Endothelial cell of umbilical vein (primary cell): ENCODE measurements at regions not wholly inside any gene's neighbourhood (a gene's known extent, or its start where the extent isn't known, plus 50 kb on each side); places are given as distances from the start of the nearest gene placed in this dataset.

Experiments used
- BruUV-seq: library from RNA; stranded (reverse); fragments of 400-500 nt; replicated peaks from 2 replicates; lab custom pipeline; 2021; lab: Mats Ljungman, UMichigan
- CTCF ChIA-PET: fragments of 300-600, 350-600 bp; sonication (Branson Sonifier 250); formaldehyde crosslinking; loops from one replicate; lab custom pipeline; 2021; ENCODE audit warnings: antibody characterized with exemption, inconsistent platforms; lab: Charles Lee
- POLR2A ChIA-PET: fragments of 300-600, 350-600 bp; sonication (Branson Sonifier 250); formaldehyde crosslinking; loops from one replicate; lab custom pipeline; 2021; ENCODE audit warnings: antibody characterized with exemption, inconsistent platforms; lab: Charles Lee
- DNase-seq: peaks from one replicate; pipeline ENCODE4 v3.0.0-alpha.2; 2011; ENCODE audit warnings: low read depth, low spot score
- FAIRE-seq: peaks from 2 replicates; lab custom pipeline; 2011; peaks lifted over from hg19 to GRCh38; lab: Jason Lieb, UNC
- H2AFZ ChIP-seq: 2 replicates; pipeline ENCODE4 v1.6.0; 2012; ENCODE audit warnings: low read depth, low read length, control low read depth, inconsistent platforms
- H3K27ac ChIP-seq: 2 replicates; pipeline ENCODE4 v1.5.1; 2011; ENCODE audit warnings: low read depth, mild to moderate bottlenecking, control low read depth, low read length, moderate library complexity; ENCODE audit not compliant: insufficient read depth
- H3K27me3 ChIP-seq, 2 experiments: 2 replicates each; pipeline versions ENCODE4 v1.6.0 to v1.6.1; 2011; ENCODE audit warnings: low read length in 2 of 2, mixed read lengths in 1 of 2; ENCODE audit not compliant: control insufficient read depth in 2 of 2, insufficient read depth in 2 of 2
- H3K36me3 ChIP-seq, 2 experiments: 2 replicates in 1 of 2; 3 replicates in 1 of 2; pipeline ENCODE4 v1.5.1; 2011; ENCODE audit warnings: low read length in 2 of 2, mild to moderate bottlenecking in 1 of 2, moderate library complexity in 1 of 2; ENCODE audit not compliant: control insufficient read depth in 2 of 2, insufficient read depth in 2 of 2; ENCODE audit errors: extremely low read depth in 1 of 2
- H3K4me1 ChIP-seq: 3 replicates; pipeline ENCODE4 v1.5.1; 2011; ENCODE audit warnings: mild to moderate bottlenecking, low read length; ENCODE audit not compliant: control insufficient read depth, insufficient read depth; ENCODE audit errors: extremely low read depth
- H3K4me2 ChIP-seq: 2 replicates; pipeline ENCODE4 v1.6.1; 2011; ENCODE audit warnings: low read length, control low read depth, mixed read lengths; ENCODE audit not compliant: insufficient read depth
- H3K4me3 ChIP-seq, 3 experiments: fragments of 200-600 bp in 1 of 3; sonication (generic), shearing (Covaris generic) in 1 of 3; replicated peaks in 1 of 3; 2 replicates each; pipeline ENCODE4 v1.5.1; 2011 to 2016; ENCODE audit warnings: control low read depth in 3 of 3, low read length in 3 of 3, mild to moderate bottlenecking in 2 of 3, inconsistent platforms in 1 of 3, low read depth in 1 of 3, moderate library complexity in 1 of 3; ENCODE audit not compliant: insufficient read depth in 1 of 3
- H3K79me2 ChIP-seq: 2 replicates; pipeline ENCODE4 v1.6.0; 2012; ENCODE audit warnings: low read length, inconsistent platforms; ENCODE audit not compliant: control insufficient read depth, insufficient read depth
- H3K9ac ChIP-seq: replicated peaks from 2 replicates; pipeline ENCODE3; 2011; ENCODE audit warnings: low read length, control low read depth; ENCODE audit not compliant: insufficient read depth; ENCODE audit errors: extremely low read depth
- H3K9me1 ChIP-seq: replicated peaks from 3 replicates; pipeline ENCODE4 v1.6.0; 2011; ENCODE audit warnings: mild to moderate bottlenecking, low read length; ENCODE audit not compliant: control insufficient read depth, insufficient read depth; ENCODE audit errors: extremely low read depth
- H3K9me3 ChIP-seq: replicated peaks from 2 replicates; pipeline ENCODE4 v1.5.1; 2012; ENCODE audit warnings: low read length, inconsistent platforms; ENCODE audit not compliant: control insufficient read depth, insufficient read depth
- H4K20me1 ChIP-seq: replicated peaks from 2 replicates; pipeline ENCODE3; 2011; ENCODE audit warnings: mild to moderate bottlenecking, low read length; ENCODE audit not compliant: control insufficient read depth, insufficient read depth; ENCODE audit errors: extremely low read depth
- EZH2 ChIP-seq: IDR thresholded peaks from 2 replicates; pipeline ENCODE4 v1.6.1; 2012; ENCODE audit warnings: borderline replicate concordance, low read depth, mild to moderate bottlenecking, moderate library complexity, low read length, inconsistent platforms; ENCODE audit not compliant: severe bottlenecking
- FOS ChIP-seq: IDR thresholded peaks from 2 replicates; pipeline ENCODE4 v1.6.1; 2011; ENCODE audit warnings: mild to moderate bottlenecking, low read length, moderate library complexity, borderline replicate concordance; ENCODE audit not compliant: insufficient read depth
- GATA2 ChIP-seq: IDR thresholded peaks from 2 replicates; pipeline ENCODE4 v1.7.0; 2011; ENCODE audit warnings: low read depth, mild to moderate bottlenecking, moderate library complexity, mixed read lengths, low read length; ENCODE audit not compliant: insufficient read length, insufficient read depth
- JUN ChIP-seq: IDR thresholded peaks from 2 replicates; pipeline ENCODE4 v1.6.1; 2011; ENCODE audit warnings: borderline replicate concordance, low read depth; ENCODE audit not compliant: insufficient read length, insufficient read depth
- MAX ChIP-seq: IDR thresholded peaks from 2 replicates; pipeline ENCODE4 v1.6.1; 2011; ENCODE audit not compliant: insufficient read depth, insufficient read length
- MYC ChIP-seq: IDR thresholded peaks from one replicate; pipeline ENCODE4 v1.6.1; 2011; ENCODE audit warnings: mild to moderate bottlenecking, low read depth, low read length
- dilution Hi-C: fragments of 300-500 bp; cut with MboI; formaldehyde crosslinking; loops from one replicate; pipeline ENCODE4 v1.15.0; 2019; ENCODE audit warnings: low sequenced_read_pairs; ENCODE audit not compliant: extremely low pct_ligation_motif_present
- intact Hi-C: fragments of 100-400 bp; cut with micrococcal nuclease; formaldehyde crosslinking; loops from one replicate; pipeline ENCODE4 v1.10.0; 2022
- TF ChIP-seq, protein P1 (sequence below), 2 donors: IDR thresholded peaks; 1 replicate in 1 of 2; 2 replicates in 1 of 2; pipeline ENCODE4 v1.5.1; 2011; ENCODE audit warnings: low read length in 2 of 2, mild to moderate bottlenecking in 2 of 2, moderate library complexity in 2 of 2, control low read depth in 1 of 2, inconsistent platforms in 1 of 2, low read depth in 1 of 2; ENCODE audit not compliant: insufficient read depth in 1 of 2; ENCODE audit errors: extremely low read depth in 1 of 2

DNA sequence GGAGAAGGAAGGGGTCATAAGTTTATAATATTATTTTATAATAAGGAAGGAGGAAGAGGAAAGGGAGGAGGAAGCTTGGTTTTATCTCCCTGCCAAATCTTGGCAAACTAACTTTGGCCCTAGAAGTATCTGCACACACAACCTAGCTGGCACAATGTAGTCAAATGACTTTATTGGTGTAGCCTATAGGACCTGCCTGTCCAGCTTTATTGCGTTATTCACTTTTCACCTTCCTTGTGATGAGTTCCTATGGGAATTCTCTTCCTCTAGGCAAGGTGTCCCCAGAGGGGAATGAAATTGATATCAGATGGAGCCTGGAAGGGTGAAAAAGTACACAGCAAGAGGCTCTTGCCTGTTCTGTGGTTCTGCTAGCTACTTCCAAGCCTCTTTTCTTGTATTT, 111.2 kb upstream of the SLC25A36 start:
- Histone ChIP-seq H3K4me2 (no peak overlapping the region), H3K36me3 (no peaks in the 10 kb centered on the region), H2AFZ (no peak overlapping the region), H3K27ac (no peak overlapping the region), H3K4me3 (no peak overlapping the region), H3K9ac (no peak overlapping the region), H3K9me3 (no peaks in the 10 kb centered on the region), H3K9me1 (no peaks in the 10 kb centered on the region), H3K79me2 (no peaks in the 10 kb centered on the region), H3K4me1 (no peaks in the 10 kb centered on the region), H4K20me1 (no peaks in the 10 kb centered on the region), H3K27me3 (no peaks in the 10 kb centered on the region)
- CTCF ChIA-PET: no interaction called here
- intact Hi-C loops: no loop called here
- FAIRE-seq: no peak
- TF ChIP-seq GATA2 (no peak), FOS (no peak), EZH2 (no peak), JUN (no peak), MYC (no peak)
- TF ChIP-seq, protein P1, sequence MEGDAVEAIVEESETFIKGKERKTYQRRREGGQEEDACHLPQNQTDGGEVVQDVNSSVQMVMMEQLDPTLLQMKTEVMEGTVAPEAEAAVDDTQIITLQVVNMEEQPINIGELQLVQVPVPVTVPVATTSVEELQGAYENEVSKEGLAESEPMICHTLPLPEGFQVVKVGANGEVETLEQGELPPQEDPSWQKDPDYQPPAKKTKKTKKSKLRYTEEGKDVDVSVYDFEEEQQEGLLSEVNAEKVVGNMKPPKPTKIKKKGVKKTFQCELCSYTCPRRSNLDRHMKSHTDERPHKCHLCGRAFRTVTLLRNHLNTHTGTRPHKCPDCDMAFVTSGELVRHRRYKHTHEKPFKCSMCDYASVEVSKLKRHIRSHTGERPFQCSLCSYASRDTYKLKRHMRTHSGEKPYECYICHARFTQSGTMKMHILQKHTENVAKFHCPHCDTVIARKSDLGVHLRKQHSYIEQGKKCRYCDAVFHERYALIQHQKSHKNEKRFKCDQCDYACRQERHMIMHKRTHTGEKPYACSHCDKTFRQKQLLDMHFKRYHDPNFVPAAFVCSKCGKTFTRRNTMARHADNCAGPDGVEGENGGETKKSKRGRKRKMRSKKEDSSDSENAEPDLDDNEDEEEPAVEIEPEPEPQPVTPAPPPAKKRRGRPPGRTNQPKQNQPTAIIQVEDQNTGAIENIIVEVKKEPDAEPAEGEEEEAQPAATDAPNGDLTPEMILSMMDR (IDR thresholded peaks at IDR 0.05; ENCODE audit: extremely low read depth in 1 of 2, insufficient read depth in 1 of 2, low read depth in 1 of 2, low read length in 2 of 2): no peak
- dilution Hi-C loops: no loop called here
- POLR2A ChIA-PET: no interaction called here
- BruUV-seq: no TSS peak
- no peak for DNase-seq

DNA sequence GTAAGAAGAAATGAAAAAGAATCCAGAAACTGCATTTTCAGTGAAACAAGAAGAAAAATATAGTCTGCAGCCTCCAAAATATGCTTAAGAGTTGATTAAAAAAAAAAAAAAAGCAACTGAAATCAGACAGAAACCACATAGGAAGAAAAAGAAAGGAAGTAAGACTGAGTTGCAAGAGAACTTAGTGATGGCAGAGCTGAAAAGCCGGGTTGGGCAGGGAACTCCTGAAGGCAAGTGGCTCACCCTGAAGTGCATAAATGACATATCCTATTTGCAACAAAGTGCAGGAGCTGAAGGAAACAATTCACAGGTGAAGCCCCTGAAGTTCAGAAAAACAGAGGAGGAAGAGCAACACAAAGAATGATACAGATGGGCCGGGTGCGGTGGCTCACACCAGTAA, 108.8 kb upstream of the SLC25A36 start:
- Histone ChIP-seq H2AFZ (no peak overlapping the region), H3K9me1 (no peaks in the 10 kb centered on the region), H4K20me1 (no peaks in the 10 kb centered on the region), H3K4me2 (no peak overlapping the region), H3K4me1 (no peaks in the 10 kb centered on the region), H3K27me3 (no peaks in the 10 kb centered on the region), H3K4me3 (no peak overlapping the region), H3K79me2 (no peaks in the 10 kb centered on the region), H3K27ac (no peak overlapping the region), H3K9me3 (no peaks in the 10 kb centered on the region), H3K36me3 (no peaks in the 10 kb centered on the region), H3K9ac (no peak overlapping the region)
- POLR2A ChIA-PET: no interaction called here
- CTCF ChIA-PET: no interaction called here
- no TSS peak for BruUV-seq
- intact Hi-C loops (no loop called here), dilution Hi-C loops (no loop called here)
- no peak for FAIRE-seq
- DNase-seq: no peak
- no peak for TF ChIP-seq FOS
- no peak for TF ChIP-seq GATA2
- TF ChIP-seq MAX: no peak
